ENCODE measurements at regions not wholly inside any gene's neighbourhood (a gene's known extent, or its start where the extent isn't known, plus 50 kb on each side); places are given as distances from the start of the nearest gene placed in this dataset.

DNA sequence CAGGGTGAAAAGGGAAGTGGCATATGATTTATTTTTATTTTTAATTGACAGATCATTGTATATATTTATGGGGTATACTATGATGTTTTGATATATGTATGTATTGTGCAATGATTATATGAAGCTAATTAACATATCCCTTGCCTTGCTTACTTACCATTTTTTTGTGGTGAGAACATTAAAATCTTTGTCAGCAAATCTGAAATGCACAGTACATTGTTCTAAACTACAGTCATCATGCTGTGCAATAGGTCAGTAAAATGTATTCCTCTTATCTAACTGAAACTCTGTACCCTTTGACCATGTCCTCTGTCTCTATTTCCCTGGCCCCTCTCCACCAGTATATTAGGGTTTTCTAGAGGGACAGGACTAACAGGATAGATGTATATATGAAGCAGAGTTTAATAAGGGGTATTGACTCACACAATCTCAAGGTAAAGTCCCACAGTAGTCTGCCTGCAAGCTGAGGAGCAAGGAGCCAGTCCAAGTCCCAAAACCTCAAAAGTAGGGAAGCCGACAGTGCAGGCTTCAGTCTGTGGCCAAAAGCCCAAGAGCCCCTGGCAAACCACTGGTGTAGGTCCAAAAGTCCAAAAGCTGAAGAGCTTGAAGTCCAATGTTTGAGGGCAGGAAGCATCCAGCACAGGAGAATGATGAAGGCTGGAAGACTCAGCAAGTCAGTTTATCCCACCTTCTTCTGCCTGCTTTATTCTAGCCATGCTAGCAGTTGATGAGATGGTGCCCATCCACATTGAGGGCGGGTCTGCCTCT is 122.2 kb upstream of the FBXL7 start:
- WGBS, 2 donors, result 78 to 93% methylated on average over 2 of the region's 2 CpGs
- DNase-seq (no peak), ATAC-seq (ENCODE audit: low FRiP score) (no peak)
- H3K27me3 ChIP-seq (ENCODE audit: control insufficient read depth in 1 of 2, insufficient read depth in 2 of 2, low read length in 1 of 2), result no peaks in the 10 kb centered on the region
- no peaks in the 10 kb centered on the region for H3K9me3 ChIP-seq (ENCODE audit: control insufficient read depth, low read length)
- H3K4me1 ChIP-seq (ENCODE audit: control insufficient read depth in 1 of 2, insufficient read depth in 2 of 2, low read length in 2 of 2), result no peaks in the 10 kb centered on the region
- intact Hi-C loops (cut with DNase I), result no loop called here
- no peak overlapping the region for H3K27ac ChIP-seq (ENCODE audit: low read depth in 1 of 2, low read length in 2 of 2)
- no peak overlapping the region for H3K4me3 ChIP-seq (ENCODE audit: low read length in 2 of 2)
- H3K36me3 ChIP-seq (ENCODE audit: control insufficient read depth in 1 of 2, insufficient read depth in 2 of 2, low read length in 1 of 2), result no peaks in the 10 kb centered on the region

DNA sequence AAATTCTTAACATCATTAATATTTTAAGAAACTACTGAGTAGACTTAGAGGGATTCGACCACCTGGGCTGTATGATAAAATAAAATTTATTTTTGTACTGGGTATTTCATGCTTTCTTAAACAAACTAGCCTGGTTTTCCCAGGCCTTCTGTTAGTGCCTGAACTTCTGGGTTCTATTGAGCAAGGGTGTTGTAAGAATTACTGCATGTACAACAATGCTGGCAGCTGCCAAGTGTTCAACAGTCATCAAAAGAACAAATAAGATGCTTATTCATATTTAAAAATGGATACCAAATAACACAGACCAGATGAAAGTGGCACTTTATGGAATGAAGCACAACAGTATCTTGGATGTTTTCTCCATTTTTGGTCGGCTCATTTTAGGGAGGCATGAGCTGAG is 123.2 kb upstream of the FBXL7 start:
- H3K27ac ChIP-seq (ENCODE audit: low read depth in 1 of 2, low read length in 2 of 2), result no peak overlapping the region
- DNase-seq (no peak), ATAC-seq (ENCODE audit: low FRiP score) (no peak)
- no peak overlapping the region for H3K4me3 ChIP-seq (ENCODE audit: low read length in 2 of 2)
- intact Hi-C loops (cut with DNase I), result no loop called here
- 38 to 67% methylated on average over 2 of the region's 2 CpGs for WGBS, 2 donors
- no peaks in the 10 kb centered on the region for H3K27me3 ChIP-seq (ENCODE audit: control insufficient read depth in 1 of 2, insufficient read depth in 2 of 2, low read length in 1 of 2)
- H3K4me1 ChIP-seq (ENCODE audit: control insufficient read depth in 1 of 2, insufficient read depth in 2 of 2, low read length in 2 of 2), result no peaks in the 10 kb centered on the region
- no peaks in the 10 kb centered on the region for H3K36me3 ChIP-seq (ENCODE audit: control insufficient read depth in 1 of 2, insufficient read depth in 2 of 2, low read length in 1 of 2)
- no peaks in the 10 kb centered on the region for H3K9me3 ChIP-seq (ENCODE audit: control insufficient read depth, low read length)

DNA sequence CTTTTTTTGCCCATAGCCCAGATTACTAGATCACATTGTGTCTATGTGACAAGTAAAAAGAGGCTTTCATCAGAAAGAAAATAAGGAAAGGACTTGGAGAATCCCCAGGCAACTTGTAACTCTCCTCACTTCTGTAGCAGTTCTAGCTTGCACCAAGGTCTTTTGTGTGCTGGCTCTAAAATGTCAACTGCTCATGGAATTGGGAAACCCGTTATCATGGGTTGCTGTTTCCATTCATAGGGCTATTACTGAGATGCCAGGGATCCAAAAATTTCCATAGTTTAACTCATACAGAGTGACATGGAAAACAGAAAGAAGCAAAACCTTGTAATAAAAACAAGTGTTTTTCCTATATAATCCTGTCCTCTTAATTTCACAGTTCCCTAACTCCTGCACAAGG is 123.9 kb upstream of the FBXL7 start:
- Histone ChIP-seq H3K9me3 (ENCODE audit: control insufficient read depth, low read length) (no peaks in the 10 kb centered on the region), H3K27me3 (ENCODE audit: control insufficient read depth in 1 of 2, insufficient read depth in 2 of 2, low read length in 1 of 2) (no peaks in the 10 kb centered on the region), H3K36me3 (ENCODE audit: control insufficient read depth in 1 of 2, insufficient read depth in 2 of 2, low read length in 1 of 2) (no peaks in the 10 kb centered on the region), H3K27ac (ENCODE audit: low read depth in 1 of 2, low read length in 2 of 2) (no peak overlapping the region), H3K4me1 (ENCODE audit: control insufficient read depth in 1 of 2, insufficient read depth in 2 of 2, low read length in 2 of 2) (no peaks in the 10 kb centered on the region), H3K4me3 (ENCODE audit: low read length in 2 of 2) (no peak overlapping the region)
- DNase-seq (no peak), ATAC-seq (ENCODE audit: low FRiP score) (no peak)
- WGBS, 2 donors, result 68 to 77% methylated on average over 1 of the region's 1 CpG
- intact Hi-C loops (cut with DNase I), result no loop called here

DNA sequence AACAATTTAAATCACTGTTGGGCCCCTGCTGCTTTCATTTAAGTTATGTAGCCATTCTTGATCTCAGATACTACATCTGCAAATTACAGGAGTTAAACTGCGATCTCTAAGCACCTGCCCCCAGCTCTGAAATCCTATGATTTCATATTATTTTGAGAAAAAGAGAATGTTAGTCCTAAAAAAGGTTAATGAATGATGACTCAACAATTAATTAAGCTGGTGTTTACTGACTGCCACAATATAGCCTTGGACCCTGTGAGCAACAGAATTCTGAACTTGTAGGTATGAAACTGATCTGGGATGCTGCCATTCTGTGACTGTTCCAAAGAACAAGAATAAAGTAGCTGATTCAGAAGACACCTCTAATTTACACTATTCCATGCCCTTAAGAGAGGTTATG is 124.4 kb upstream of the FBXL7 start:
- H3K27me3 ChIP-seq (ENCODE audit: control insufficient read depth in 1 of 2, insufficient read depth in 2 of 2, low read length in 1 of 2), result no peaks in the 10 kb centered on the region
- no peak overlapping the region for H3K27ac ChIP-seq (ENCODE audit: low read depth in 1 of 2, low read length in 2 of 2)
- no peaks in the 10 kb centered on the region for H3K4me1 ChIP-seq (ENCODE audit: control insufficient read depth in 1 of 2, insufficient read depth in 2 of 2, low read length in 2 of 2)
- 94 to 100% methylated on average over 1 of the region's 1 CpG for WGBS, 2 donors
- no peaks in the 10 kb centered on the region for H3K36me3 ChIP-seq (ENCODE audit: control insufficient read depth in 1 of 2, insufficient read depth in 2 of 2, low read length in 1 of 2)
- no peak for DNase-seq
- no peaks in the 10 kb centered on the region for H3K9me3 ChIP-seq (ENCODE audit: control insufficient read depth, low read length)
- no peak for ATAC-seq (ENCODE audit: low FRiP score)
- intact Hi-C loops (cut with DNase I), result no loop called here
- no peak overlapping the region for H3K4me3 ChIP-seq (ENCODE audit: low read length in 2 of 2)

DNA sequence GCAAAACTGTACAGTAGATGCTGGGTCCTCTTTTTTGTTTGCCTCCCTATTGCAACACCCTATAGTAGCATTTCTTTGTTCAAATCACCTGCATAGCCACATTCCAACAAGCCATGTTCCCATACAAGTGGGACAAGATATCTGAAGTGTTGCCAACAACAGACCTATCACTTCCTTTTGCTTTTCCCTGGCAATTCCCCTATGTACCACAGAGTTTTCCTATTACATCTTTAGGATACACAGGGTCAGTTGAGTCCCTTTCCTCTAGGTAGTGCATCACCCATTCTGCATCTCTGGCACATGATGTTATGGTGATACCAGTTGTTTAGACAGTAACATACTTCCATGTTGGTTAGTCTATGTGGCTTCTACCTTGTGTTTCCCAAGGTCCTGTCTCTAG is 125.1 kb upstream of the FBXL7 start:
- no peak overlapping the region for H3K4me3 ChIP-seq (ENCODE audit: low read length in 2 of 2)
- no peak for ATAC-seq (ENCODE audit: low FRiP score)
- no peaks in the 10 kb centered on the region for H3K9me3 ChIP-seq (ENCODE audit: control insufficient read depth, low read length)
- H3K27ac ChIP-seq (ENCODE audit: low read depth in 1 of 2, low read length in 2 of 2), result no peak overlapping the region
- no peaks in the 10 kb centered on the region for H3K27me3 ChIP-seq (ENCODE audit: control insufficient read depth in 1 of 2, insufficient read depth in 2 of 2, low read length in 1 of 2)
- H3K36me3 ChIP-seq (ENCODE audit: control insufficient read depth in 1 of 2, insufficient read depth in 2 of 2, low read length in 1 of 2), result no peaks in the 10 kb centered on the region
- DNase-seq, result no peak
- H3K4me1 ChIP-seq (ENCODE audit: control insufficient read depth in 1 of 2, insufficient read depth in 2 of 2, low read length in 2 of 2), result no peaks in the 10 kb centered on the region
- intact Hi-C loops (cut with DNase I), result no loop called here

DNA sequence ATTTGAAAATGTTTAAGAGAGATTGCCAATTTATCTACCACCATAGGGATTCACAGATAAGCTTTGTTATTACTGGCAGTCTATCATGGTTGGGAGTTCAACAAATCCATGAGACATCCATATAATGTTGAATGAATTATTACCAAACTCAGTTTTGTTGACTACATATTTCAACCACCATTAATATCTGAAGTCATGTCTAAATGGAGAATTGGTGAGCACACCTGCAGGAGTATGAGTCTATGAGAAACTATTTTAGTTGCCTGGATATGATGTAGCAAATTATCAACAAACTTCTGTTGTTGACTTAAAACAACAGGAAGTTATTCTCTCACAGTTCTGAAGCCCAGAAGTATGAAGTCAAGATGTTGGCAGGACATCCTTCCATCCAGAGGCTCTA is 126.8 kb upstream of the FBXL7 start:
- Histone ChIP-seq H3K27ac (ENCODE audit: low read depth in 1 of 2, low read length in 2 of 2) (no peak overlapping the region), H3K36me3 (ENCODE audit: control insufficient read depth in 1 of 2, insufficient read depth in 2 of 2, low read length in 1 of 2) (no peaks in the 10 kb centered on the region), H3K27me3 (ENCODE audit: control insufficient read depth in 1 of 2, insufficient read depth in 2 of 2, low read length in 1 of 2) (no peaks in the 10 kb centered on the region), H3K4me3 (ENCODE audit: low read length in 2 of 2) (no peak overlapping the region), H3K4me1 (ENCODE audit: control insufficient read depth in 1 of 2, insufficient read depth in 2 of 2, low read length in 2 of 2) (no peaks in the 10 kb centered on the region), H3K9me3 (ENCODE audit: control insufficient read depth, low read length) (no peaks in the 10 kb centered on the region)
- DNase-seq (no peak), ATAC-seq (ENCODE audit: low FRiP score) (no peak)
- intact Hi-C loops (cut with DNase I), result no loop called here

DNA sequence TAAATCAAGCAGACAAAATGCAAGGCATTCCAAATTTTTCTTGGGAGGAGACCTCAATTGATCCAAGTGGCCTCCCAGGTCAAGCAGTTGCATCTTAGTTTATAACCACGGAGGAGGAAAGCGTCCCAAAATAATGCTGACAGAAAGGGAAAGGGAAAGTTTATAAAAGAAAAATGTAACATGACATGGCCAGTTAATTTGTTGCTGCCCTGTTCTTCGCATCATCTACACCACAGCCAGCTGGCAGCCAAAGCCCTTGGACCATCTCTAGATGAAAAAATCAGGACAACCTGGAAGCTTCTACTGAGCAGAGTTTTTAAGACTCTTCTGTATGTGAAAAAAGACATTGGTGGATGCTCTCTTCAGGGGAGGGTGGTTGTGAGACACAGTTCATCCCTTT is 128.8 kb upstream of the FBXL7 start:
- no peak overlapping the region for H3K27ac ChIP-seq (ENCODE audit: low read depth in 1 of 2, low read length in 2 of 2)
- H3K4me1 ChIP-seq (ENCODE audit: control insufficient read depth in 1 of 2, insufficient read depth in 2 of 2, low read length in 2 of 2), result peaks cover 2 to 4% of the 10 kb centered on the region in 2 donors
- no peaks in the 10 kb centered on the region for H3K36me3 ChIP-seq (ENCODE audit: control insufficient read depth in 1 of 2, insufficient read depth in 2 of 2, low read length in 1 of 2)
- H3K27me3 ChIP-seq (ENCODE audit: control insufficient read depth in 1 of 2, insufficient read depth in 2 of 2, low read length in 1 of 2), result no peaks in the 10 kb centered on the region
- ATAC-seq (ENCODE audit: low FRiP score) (peak; percentile 26), DNase-seq (no peak)
- intact Hi-C loops (cut with DNase I), result no loop called here
- no peak overlapping the region for H3K4me3 ChIP-seq (ENCODE audit: low read length in 2 of 2)
- 68 to 69% methylated on average over 3 of the region's 3 CpGs for WGBS, 2 donors
- H3K9me3 ChIP-seq (ENCODE audit: control insufficient read depth, low read length), result no peaks in the 10 kb centered on the region

DNA sequence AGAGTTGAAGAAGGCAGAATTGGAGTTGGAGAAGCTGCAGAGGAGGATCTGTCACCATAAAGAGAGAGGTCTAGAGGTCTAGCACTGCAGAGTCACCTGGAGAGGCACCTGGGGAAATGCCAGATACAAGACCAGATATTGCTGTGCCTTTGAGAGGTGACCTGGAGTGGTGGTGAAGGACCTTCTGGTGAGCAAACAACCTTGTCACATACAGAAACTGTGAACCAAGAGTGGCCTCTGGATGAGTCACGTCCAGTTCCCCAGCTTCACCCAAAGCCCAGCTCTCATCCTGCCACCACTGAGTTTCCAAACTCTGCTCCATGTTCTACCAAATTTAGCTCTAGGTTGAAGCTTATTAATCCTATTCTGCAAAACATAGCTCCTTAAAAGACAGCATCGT is 131.1 kb upstream of the FBXL7 start:
- ATAC-seq (ENCODE audit: low FRiP score) (no peak), DNase-seq (no peak)
- 93% methylated on average over 2 of the region's 2 CpGs for WGBS, 2 donors
- no peaks in the 10 kb centered on the region for H3K36me3 ChIP-seq (ENCODE audit: control insufficient read depth in 1 of 2, insufficient read depth in 2 of 2, low read length in 1 of 2)
- H3K4me1 ChIP-seq (ENCODE audit: control insufficient read depth in 1 of 2, insufficient read depth in 2 of 2, low read length in 2 of 2), result peaks cover 2 to 4% of the 10 kb centered on the region in 2 donors
- no peaks in the 10 kb centered on the region for H3K27me3 ChIP-seq (ENCODE audit: control insufficient read depth in 1 of 2, insufficient read depth in 2 of 2, low read length in 1 of 2)
- no peak overlapping the region for H3K27ac ChIP-seq (ENCODE audit: low read depth in 1 of 2, low read length in 2 of 2)
- no peak overlapping the region for H3K4me3 ChIP-seq (ENCODE audit: low read length in 2 of 2)
- intact Hi-C loops (cut with DNase I), result no loop called here
- no peaks in the 10 kb centered on the region for H3K9me3 ChIP-seq (ENCODE audit: control insufficient read depth, low read length)

DNA sequence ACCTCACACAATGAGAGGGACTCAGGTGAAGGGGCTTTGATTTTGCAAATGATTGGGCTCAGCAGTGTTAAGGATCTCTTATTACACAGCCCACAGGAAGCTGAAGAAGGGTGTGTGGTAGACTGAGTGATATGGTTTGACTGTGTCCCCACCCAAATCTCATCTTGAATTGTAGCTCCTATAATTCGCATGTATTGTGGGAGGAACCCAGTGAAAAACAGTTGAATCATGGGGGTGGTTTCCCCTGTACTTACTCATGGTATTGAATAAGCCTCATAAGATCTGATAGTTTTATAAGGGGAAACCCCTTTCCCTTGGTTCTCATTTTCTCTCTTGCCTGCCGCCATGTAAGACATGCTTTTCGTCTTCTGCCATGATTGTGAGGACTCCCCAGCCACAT is 132.5 kb upstream of the FBXL7 start:
- H3K4me1 ChIP-seq (ENCODE audit: control insufficient read depth in 1 of 2, insufficient read depth in 2 of 2, low read length in 2 of 2), result peaks cover 2 to 4% of the 10 kb centered on the region in 2 donors
- H3K27me3 ChIP-seq (ENCODE audit: control insufficient read depth in 1 of 2, insufficient read depth in 2 of 2, low read length in 1 of 2), result no peaks in the 10 kb centered on the region
- intact Hi-C loops (cut with DNase I), result no loop called here
- no peak overlapping the region for H3K4me3 ChIP-seq (ENCODE audit: low read length in 2 of 2)
- WGBS, 2 donors, result 95 to 97% methylated on average over 3 of the region's 3 CpGs
- no peaks in the 10 kb centered on the region for H3K36me3 ChIP-seq (ENCODE audit: control insufficient read depth in 1 of 2, insufficient read depth in 2 of 2, low read length in 1 of 2)
- ATAC-seq (ENCODE audit: low FRiP score) (no peak), DNase-seq (no peak)
- H3K9me3 ChIP-seq (ENCODE audit: control insufficient read depth, low read length), result no peaks in the 10 kb centered on the region
- no peak overlapping the region for H3K27ac ChIP-seq (ENCODE audit: low read depth in 1 of 2, low read length in 2 of 2)
